ENCODE measurements at regions not wholly inside any gene's neighbourhood (a gene's known extent, or its start where the extent isn't known, plus 50 kb on each side); places are given as distances from the start of the nearest gene placed in this dataset.

DNA sequence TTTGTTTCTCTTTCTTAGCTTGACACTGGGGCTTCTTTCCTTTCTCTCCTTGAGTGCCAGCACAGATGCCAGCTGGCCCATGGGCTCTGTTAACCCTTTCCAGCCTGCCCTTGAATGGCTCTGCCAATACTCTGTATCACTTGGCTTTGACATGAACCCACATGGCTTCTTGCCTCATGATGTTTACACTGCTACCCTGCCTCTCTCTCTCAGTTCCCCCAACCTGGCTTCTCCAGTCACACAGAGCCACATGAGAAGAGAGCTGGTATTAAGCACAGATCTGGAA lies 262.4 kb downstream of the OMA1 start:
- DNase-seq (no peak), ATAC-seq (ENCODE audit: low read depth) (no peak)
- Mint-ChIP-seq H3K4me3 (no peak overlapping the region), H3K36me3 (ENCODE audit: low read depth) (peaks cover 4% of the 10 kb centered on the region), H3K27me3 (no peaks in the 10 kb centered on the region), H3K4me1 (no peaks in the 10 kb centered on the region), H3K27ac (no peak overlapping the region), H3K9me3 (peaks cover 6% of the 10 kb centered on the region)
- CTCF ChIA-PET = no interaction called here
- TF ChIP-seq, protein P1, sequence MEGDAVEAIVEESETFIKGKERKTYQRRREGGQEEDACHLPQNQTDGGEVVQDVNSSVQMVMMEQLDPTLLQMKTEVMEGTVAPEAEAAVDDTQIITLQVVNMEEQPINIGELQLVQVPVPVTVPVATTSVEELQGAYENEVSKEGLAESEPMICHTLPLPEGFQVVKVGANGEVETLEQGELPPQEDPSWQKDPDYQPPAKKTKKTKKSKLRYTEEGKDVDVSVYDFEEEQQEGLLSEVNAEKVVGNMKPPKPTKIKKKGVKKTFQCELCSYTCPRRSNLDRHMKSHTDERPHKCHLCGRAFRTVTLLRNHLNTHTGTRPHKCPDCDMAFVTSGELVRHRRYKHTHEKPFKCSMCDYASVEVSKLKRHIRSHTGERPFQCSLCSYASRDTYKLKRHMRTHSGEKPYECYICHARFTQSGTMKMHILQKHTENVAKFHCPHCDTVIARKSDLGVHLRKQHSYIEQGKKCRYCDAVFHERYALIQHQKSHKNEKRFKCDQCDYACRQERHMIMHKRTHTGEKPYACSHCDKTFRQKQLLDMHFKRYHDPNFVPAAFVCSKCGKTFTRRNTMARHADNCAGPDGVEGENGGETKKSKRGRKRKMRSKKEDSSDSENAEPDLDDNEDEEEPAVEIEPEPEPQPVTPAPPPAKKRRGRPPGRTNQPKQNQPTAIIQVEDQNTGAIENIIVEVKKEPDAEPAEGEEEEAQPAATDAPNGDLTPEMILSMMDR (IDR thresholded peaks at IDR 0.05) = no peak
- intact Hi-C loops (cut with micrococcal nuclease) = no loop called here
- POLR2A ChIA-PET = no interaction called here

DNA sequence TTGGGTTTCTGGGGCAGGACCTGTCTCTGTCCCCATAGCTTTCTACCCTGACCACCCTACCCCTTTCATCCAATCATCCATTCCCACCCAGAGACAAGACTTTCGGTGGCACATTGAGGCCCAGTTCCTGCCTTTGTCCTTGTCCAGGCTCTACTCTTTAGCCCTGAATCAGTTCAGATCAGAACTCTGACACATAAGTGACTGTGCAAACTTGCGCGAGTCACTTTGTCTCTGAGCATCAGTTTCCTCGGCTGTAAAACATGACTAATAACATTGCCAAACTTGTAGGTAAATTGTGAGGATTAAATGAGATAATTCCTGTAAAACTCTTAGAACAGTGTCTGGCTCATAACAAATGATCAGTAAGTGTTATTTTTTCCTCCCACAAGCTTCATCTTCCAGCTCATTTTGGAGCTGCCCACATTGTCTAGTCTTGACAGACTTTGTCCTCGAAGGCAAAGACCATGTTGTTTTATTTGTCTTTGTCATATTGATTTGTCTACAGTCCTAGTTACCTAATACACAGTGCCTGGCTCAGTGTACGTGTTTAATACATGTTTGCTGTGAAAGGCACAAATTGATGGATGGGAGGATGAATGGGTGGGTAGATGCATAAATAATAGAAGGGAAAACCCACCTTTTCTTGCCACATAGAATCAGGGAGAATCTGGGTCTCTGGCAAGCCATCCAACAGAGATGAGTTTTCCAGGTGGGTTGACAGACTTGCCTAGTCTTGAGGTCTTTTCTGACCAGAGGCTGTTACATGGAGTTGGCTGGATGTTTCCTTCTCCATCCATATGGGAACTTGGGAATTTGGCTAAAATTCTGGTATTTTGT lies 262.9 kb downstream of the OMA1 start:
- no peak for ATAC-seq (ENCODE audit: low read depth)
- Mint-ChIP-seq H3K4me1 (no peaks in the 10 kb centered on the region), H3K27me3 (no peaks in the 10 kb centered on the region), H3K9me3 (peaks cover 6% of the 10 kb centered on the region), H3K27ac (no peak overlapping the region), H3K4me3 (no peak overlapping the region), H3K36me3 (ENCODE audit: low read depth) (peaks cover 4% of the 10 kb centered on the region)
- no peak for DNase-seq
- intact Hi-C loops (cut with micrococcal nuclease) = no loop called here
- TF ChIP-seq, protein P1 (IDR thresholded peaks at IDR 0.05) = no peak
- ChIA-PET POLR2A (no interaction called here), CTCF (no interaction called here)

DNA sequence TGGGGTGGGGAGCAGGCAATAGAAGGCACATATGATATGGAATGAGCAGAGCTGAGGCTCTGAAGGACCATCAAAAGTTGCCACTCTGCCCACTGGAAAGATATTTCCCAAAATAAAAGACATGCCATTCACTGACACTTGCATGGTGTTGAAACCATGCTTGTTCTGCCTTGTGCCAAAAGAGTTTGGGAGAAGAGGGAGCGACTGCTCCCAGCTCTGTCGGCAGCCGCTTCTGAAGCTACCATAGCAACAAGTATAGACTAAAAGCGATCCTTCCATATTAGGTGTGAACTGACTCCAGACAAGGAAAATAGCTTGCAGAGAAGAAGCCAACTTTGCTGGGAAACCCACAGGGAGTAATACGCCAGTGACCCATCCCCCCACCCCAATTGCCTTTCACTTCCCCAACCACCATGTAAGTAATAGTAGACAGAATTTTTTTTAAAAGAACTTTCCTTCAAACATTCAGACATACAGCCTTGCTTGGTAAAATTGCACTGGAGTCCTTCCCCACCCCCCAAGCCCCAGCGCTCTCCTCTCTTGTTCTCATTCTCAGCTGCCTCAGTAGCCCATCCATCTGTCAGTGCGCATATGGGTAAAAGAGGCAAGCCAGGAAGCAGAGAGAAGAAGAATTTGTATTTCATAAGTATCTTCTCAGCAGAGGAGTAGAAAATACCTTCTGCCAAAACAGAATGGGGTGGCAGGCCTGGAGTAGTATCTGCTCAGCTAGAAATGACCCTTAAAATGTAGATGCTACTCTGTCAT lies 263.7 kb downstream of the OMA1 start:
- Mint-ChIP-seq H3K4me3 (no peak overlapping the region), H3K4me1 (no peaks in the 10 kb centered on the region), H3K9me3 (peaks cover 6% of the 10 kb centered on the region), H3K27me3 (no peaks in the 10 kb centered on the region), H3K36me3 (ENCODE audit: low read depth) (peaks cover 4% of the 10 kb centered on the region), H3K27ac (no peak overlapping the region)
- POLR2A ChIA-PET = no interaction called here
- TF ChIP-seq, protein P1 (IDR thresholded peaks at IDR 0.05) = no peak
- intact Hi-C loops (cut with micrococcal nuclease) = no loop called here
- DNase-seq (no peak), ATAC-seq (ENCODE audit: low read depth) (no peak)
- CTCF ChIA-PET = no interaction called here

DNA sequence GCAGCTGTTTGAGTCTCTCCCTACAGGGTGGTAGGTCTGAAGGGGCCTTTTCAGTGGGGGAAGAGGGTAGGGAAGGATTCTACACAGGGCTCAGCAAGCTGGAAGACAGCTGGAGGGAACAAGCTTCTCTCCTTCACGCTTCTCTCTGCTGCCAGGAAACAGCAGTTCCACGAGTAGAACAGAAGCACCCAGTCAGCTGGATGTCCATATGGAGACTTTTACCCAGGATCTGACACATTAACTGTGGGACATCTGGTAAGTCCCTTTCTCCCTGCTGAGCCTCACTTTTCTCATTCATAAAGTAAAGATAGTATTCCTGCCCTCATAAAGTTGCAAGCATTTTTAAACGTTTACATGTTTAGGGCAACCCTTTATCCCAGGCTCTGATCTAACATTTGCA lies 280.3 kb downstream of the OMA1 start:
- no peak for DNase-seq
- H3K27ac Mint-ChIP-seq = no peak overlapping the region
- no peaks in the 10 kb centered on the region for H3K9me3 Mint-ChIP-seq
- POLR2A ChIA-PET = no interaction called here
- H3K36me3 Mint-ChIP-seq (ENCODE audit: low read depth) = no peaks in the 10 kb centered on the region
- no peak for ATAC-seq (ENCODE audit: low read depth)
- H3K4me1 Mint-ChIP-seq = no peaks in the 10 kb centered on the region
- intact Hi-C loops (cut with micrococcal nuclease) = no loop called here
- TF ChIP-seq, protein P1 (IDR thresholded peaks at IDR 0.05) = no peak
- H3K4me3 Mint-ChIP-seq = no peak overlapping the region
- CTCF ChIA-PET = no interaction called here
- H3K27me3 Mint-ChIP-seq = no peaks in the 10 kb centered on the region

DNA sequence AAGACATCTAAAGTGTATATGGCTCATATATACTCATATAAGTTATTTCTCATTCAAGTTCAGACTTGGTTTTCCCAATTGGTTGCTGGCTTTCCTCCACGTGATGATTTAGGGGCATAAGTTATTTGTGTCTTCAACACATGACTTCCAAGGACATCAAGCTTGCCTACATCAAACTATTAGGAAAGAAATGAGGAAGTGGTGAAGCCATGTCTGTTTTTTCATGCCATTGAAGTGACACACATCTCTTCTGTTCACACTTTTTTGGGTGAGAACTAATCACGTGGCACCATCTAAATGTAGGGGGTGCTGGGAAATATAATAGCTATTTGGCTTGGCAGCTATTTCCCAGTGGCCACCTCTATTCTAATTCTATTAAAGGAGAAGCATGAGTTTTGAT lies 282.1 kb downstream of the OMA1 start:
- Mint-ChIP-seq H3K4me1 (no peaks in the 10 kb centered on the region), H3K27ac (no peak overlapping the region), H3K36me3 (ENCODE audit: low read depth) (no peaks in the 10 kb centered on the region), H3K27me3 (no peaks in the 10 kb centered on the region), H3K4me3 (no peak overlapping the region), H3K9me3 (no peaks in the 10 kb centered on the region)
- ChIA-PET POLR2A (no interaction called here), CTCF (no interaction called here)
- intact Hi-C loops (cut with micrococcal nuclease) = no loop called here
- no peak for DNase-seq
- no peak for ATAC-seq (ENCODE audit: low read depth)
- TF ChIP-seq, protein P1 (IDR thresholded peaks at IDR 0.05) = no peak
